Hepatocyte (in vitro differentiated cells): ENCODE measurements at regions not wholly inside any gene's neighbourhood (a gene's known extent, or its start where the extent isn't known, plus 50 kb on each side); places are given as distances from the start of the nearest gene placed in this dataset.

Experiments used
- EZH2 ChIP-seq: fragments of 200-600 bp; sonication (generic); IDR thresholded peaks from 2 replicates; pipeline ENCODE4 v1.6.1; 2016; ENCODE audit warnings: antibody characterized with exemption, mild to moderate bottlenecking, borderline replicate concordance
- EZH2phosphoT487 ChIP-seq: fragments of 200-600 bp; sonication (generic); IDR thresholded peaks from one replicate; pipeline ENCODE4 v1.6.1; 2018; ENCODE audit warnings: antibody characterized with exemption, mild to moderate bottlenecking, low read depth, moderate library complexity; ENCODE audit not compliant: unreplicated experiment, severe bottlenecking
- TF ChIP-seq, protein P1 (sequence below): fragments of 200-600 bp; sonication (generic); IDR thresholded peaks from 2 replicates; pipeline ENCODE4 v1.5.1; 2016; ENCODE audit warnings: antibody characterized with exemption, mild to moderate bottlenecking; ENCODE audit not compliant: poor library complexity

DNA sequence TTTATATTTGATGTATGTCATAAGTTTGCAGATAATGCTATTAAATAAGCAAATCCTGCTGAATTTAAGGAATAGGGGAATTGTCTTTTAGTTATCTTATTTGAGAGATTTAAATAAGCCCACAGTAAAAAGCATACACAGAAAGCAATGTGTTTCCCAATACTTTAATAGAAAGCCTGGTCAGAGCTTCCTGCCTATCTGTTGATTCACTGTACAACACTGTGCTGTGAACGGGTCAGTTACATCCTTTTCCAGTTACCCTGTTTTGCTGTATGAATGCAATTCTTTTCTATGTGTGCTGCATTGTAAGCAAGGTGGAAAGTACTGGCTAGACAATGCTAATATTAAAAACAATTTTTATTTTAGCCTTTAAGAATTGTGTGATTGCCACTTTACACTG, 81.2 kb downstream of the ANKRD7 start:
- TF ChIP-seq, protein P1, sequence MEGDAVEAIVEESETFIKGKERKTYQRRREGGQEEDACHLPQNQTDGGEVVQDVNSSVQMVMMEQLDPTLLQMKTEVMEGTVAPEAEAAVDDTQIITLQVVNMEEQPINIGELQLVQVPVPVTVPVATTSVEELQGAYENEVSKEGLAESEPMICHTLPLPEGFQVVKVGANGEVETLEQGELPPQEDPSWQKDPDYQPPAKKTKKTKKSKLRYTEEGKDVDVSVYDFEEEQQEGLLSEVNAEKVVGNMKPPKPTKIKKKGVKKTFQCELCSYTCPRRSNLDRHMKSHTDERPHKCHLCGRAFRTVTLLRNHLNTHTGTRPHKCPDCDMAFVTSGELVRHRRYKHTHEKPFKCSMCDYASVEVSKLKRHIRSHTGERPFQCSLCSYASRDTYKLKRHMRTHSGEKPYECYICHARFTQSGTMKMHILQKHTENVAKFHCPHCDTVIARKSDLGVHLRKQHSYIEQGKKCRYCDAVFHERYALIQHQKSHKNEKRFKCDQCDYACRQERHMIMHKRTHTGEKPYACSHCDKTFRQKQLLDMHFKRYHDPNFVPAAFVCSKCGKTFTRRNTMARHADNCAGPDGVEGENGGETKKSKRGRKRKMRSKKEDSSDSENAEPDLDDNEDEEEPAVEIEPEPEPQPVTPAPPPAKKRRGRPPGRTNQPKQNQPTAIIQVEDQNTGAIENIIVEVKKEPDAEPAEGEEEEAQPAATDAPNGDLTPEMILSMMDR = no peak
- TF ChIP-seq EZH2 (no peak), EZH2phosphoT487 (no peak)
